PFSK-1 (cell line): ENCODE measurements at regions not wholly inside any gene's neighbourhood (a gene's known extent, or its start where the extent isn't known, plus 50 kb on each side); places are given as distances from the start of the nearest gene placed in this dataset.

Source experiments
- FOXP2 ChIP-seq: optimal IDR thresholded peaks from 2 replicates; pipeline ENCODE3; 2011; ENCODE audit warnings: borderline replicate concordance, control low read depth, inconsistent platforms; ENCODE audit not compliant: insufficient read depth; ENCODE audit errors: extremely low read length, extremely low read depth
- POLR2AphosphoS5 ChIP-seq: IDR thresholded peaks from 2 replicates; pipeline ENCODE4 v1.6.1; 2012; ENCODE audit warnings: low read depth, mild to moderate bottlenecking, control low read depth, low read length, moderate library complexity
- SIN3A ChIP-seq: IDR thresholded peaks from 2 replicates; pipeline ENCODE4 v1.6.1; 2012; ENCODE audit warnings: mild to moderate bottlenecking, low read length, moderate library complexity, borderline replicate concordance; ENCODE audit not compliant: insufficient read depth
- TAF1 ChIP-seq: IDR thresholded peaks from 2 replicates; pipeline ENCODE4 v1.6.1; 2012; ENCODE audit warnings: low read length, control low read depth, borderline replicate concordance; ENCODE audit not compliant: insufficient read depth
- TF ChIP-seq, protein P1 (sequence below), 2 experiments: IDR thresholded peaks; 2 replicates each; pipeline versions ENCODE4 v1.6.1 to v1.8.0; 2011 to 2012; ENCODE audit warnings: low read depth in 2 of 2, low read length in 2 of 2, control low read depth in 1 of 2, inconsistent platforms in 1 of 2, mild to moderate bottlenecking in 1 of 2, moderate library complexity in 1 of 2; ENCODE audit not compliant: insufficient read depth in 1 of 2

DNA sequence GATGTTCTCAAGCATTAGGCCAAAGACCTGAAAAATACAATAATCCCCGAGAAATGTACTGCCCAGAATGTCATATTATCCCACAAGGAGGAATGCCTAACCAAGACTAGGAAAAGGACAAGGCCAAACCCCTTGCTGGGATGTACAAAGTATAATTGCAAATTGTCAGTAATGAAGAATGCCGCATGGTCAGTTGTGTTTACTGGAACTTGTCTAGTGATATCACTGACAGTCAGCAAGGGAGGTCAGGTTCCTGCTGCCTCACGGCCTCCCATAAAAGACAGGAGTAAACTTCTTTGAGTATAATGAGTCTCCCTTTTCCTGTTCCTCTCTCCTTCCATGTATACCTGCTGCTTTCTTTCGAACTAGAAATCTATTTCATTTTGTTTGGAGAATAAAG lies 222.8 kb downstream of the RHOU start:
- no peak for TF ChIP-seq POLR2AphosphoS5

DNA sequence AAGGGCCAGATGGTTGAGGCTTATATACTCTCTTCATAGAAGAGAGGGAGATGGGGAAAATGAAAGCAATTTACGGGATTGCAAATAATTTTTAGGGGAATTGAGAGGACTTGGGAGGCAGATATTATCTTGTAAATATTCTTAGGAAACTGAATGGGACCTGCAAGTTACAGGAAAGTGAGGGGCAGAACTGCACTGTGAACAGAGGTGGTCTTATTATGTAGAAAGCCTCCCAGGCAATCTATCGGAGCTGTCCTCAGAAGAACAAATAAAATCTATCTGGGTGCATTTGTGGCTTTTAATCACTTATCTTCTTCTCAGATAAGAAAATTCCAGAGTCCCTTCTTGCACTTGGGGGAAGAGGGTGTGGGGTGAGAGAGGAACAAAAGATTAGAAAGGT lies 223.5 kb downstream of the RHOU start:
- no peak for TF ChIP-seq SIN3A
- TF ChIP-seq TAF1: no peak
- TF ChIP-seq, protein P1, sequence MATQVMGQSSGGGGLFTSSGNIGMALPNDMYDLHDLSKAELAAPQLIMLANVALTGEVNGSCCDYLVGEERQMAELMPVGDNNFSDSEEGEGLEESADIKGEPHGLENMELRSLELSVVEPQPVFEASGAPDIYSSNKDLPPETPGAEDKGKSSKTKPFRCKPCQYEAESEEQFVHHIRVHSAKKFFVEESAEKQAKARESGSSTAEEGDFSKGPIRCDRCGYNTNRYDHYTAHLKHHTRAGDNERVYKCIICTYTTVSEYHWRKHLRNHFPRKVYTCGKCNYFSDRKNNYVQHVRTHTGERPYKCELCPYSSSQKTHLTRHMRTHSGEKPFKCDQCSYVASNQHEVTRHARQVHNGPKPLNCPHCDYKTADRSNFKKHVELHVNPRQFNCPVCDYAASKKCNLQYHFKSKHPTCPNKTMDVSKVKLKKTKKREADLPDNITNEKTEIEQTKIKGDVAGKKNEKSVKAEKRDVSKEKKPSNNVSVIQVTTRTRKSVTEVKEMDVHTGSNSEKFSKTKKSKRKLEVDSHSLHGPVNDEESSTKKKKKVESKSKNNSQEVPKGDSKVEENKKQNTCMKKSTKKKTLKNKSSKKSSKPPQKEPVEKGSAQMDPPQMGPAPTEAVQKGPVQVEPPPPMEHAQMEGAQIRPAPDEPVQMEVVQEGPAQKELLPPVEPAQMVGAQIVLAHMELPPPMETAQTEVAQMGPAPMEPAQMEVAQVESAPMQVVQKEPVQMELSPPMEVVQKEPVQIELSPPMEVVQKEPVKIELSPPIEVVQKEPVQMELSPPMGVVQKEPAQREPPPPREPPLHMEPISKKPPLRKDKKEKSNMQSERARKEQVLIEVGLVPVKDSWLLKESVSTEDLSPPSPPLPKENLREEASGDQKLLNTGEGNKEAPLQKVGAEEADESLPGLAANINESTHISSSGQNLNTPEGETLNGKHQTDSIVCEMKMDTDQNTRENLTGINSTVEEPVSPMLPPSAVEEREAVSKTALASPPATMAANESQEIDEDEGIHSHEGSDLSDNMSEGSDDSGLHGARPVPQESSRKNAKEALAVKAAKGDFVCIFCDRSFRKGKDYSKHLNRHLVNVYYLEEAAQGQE (IDR thresholded peaks at IDR 0.05; ENCODE audit: insufficient read depth in 1 of 2, low read depth in 2 of 2, low read length in 2 of 2): no peak
- no peak for TF ChIP-seq FOXP2
- TF ChIP-seq POLR2AphosphoS5: no peak

DNA sequence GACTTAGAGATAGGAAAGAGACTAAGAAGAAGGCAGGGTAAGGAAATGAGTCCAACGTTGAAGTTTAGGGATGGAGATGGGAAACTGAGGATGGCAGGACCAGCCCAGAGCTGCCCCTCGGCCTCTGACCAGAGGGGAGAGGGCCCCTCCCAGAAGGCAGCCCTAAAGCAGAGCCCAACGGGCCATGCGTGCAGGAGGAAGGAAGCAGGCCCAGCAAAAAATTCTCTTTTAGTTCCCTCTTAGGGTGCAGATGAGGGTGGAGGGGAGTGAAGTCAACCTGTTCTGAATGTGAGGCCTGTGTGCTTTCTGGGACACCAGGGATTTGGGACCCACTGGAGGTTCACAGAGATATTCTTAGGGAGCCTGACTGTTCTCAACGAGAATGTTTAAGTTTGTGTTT lies 225.4 kb downstream of the RHOU start:
- TF ChIP-seq TAF1 (no peak), SIN3A (no peak), POLR2AphosphoS5 (no peak), FOXP2 (no peak)
- TF ChIP-seq, protein P1 (IDR thresholded peaks at IDR 0.05; ENCODE audit: insufficient read depth in 1 of 2, low read depth in 2 of 2, low read length in 2 of 2): no peak

DNA sequence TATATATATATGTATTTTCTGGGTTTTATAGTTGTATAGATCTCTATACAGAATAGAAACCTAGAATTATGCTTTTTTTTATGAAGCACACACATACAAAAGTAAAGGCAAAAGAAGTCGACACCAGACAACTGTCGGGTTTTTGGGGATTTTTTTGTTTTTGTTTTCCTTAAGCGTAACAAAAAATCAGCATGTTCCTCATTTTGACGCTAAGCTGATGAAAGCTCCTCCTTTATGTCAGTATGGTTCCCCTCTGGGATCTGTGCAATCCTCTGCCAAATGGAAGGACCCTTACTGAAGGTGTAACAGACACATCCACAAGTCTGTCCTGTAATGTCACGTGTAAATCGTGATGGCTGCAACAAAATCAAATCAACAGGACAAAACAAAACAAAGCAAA lies 226.2 kb downstream of the RHOU start:
- TF ChIP-seq, protein P1 (IDR thresholded peaks at IDR 0.05; ENCODE audit: insufficient read depth in 1 of 2, low read depth in 2 of 2, low read length in 2 of 2): no peak
- TF ChIP-seq FOXP2 (no peak), SIN3A (no peak), TAF1 (no peak), POLR2AphosphoS5 (no peak)

DNA sequence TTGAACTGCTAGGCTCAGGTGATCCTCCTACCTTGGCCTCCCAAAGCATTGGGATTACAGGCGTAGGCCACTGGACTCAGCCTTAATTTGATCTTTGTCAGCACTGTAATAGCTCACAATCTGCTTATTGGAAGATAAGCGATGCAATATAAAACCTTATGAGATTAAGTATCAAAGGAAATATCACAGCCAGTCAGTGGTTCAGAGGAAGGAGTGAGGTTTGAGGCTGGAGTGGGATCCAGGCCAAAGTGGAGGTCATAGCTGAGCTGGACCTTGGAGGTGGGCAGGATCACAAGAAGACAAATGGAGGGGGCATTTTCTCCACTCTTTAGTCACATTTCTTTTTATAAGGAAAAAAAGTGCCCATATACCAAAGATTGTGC lies 228.5 kb downstream of the RHOU start:
- TF ChIP-seq, protein P1 (IDR thresholded peaks at IDR 0.05; ENCODE audit: insufficient read depth in 1 of 2, low read depth in 2 of 2, low read length in 2 of 2): no peak
- no peak for TF ChIP-seq FOXP2
- TF ChIP-seq POLR2AphosphoS5: no peak
